ENCODE measurements at regions not wholly inside any gene's neighbourhood (a gene's known extent, or its start where the extent isn't known, plus 50 kb on each side); places are given as distances from the start of the nearest gene placed in this dataset.

DNA sequence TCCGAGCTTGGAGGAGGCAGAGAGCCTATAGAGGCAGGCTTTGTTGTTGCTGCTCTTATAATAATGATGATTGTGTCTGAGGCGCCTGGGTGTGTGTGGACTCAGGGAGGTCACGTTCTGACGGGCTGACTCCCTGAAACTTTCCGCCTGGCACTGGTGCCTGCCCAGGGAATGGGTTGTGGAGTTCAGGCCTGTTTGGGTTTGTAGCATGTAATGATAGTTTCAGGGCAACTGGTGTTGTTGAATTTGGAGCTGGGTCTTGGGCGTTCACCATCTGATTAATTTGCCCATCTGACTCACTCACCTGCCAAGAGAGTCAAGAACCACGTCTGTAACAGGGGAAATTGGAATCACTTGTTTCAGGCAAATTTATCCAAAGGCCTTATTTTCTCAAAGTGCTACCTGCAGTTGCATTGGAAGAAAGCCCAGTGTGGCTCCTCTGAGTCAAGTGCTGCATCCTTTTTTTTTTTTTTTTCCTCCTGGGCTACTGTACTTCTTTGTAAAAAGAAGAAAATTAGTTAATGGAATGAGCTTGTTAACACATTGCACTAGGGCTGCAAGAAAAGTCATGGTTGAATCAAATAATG lies 386.5 kb downstream of the GADD45G start:
- H4K20me1 ChIP-seq (ENCODE audit: insufficient read depth), result no peaks in the 10 kb centered on the region
- H2AFZ ChIP-seq (ENCODE audit: low read depth, low read length), result no peak overlapping the region
- no peaks in the 10 kb centered on the region for H3K36me3 ChIP-seq (ENCODE audit: insufficient read depth, low read length)
- no peaks in the 10 kb centered on the region for H3K79me2 ChIP-seq (replicated peaks; ENCODE audit: insufficient read depth, low read length)
- H3K27ac ChIP-seq (ENCODE audit: low read length), result peak overlapping the region; percentile 5
- TF ChIP-seq CTCF (IDR thresholded peaks at IDR 0.05; ENCODE audit: poor library complexity, severe bottlenecking) (no peak), EZH2 (IDR thresholded peaks at IDR 0.05; ENCODE audit: borderline replicate concordance, insufficient read depth, low read length, poor library complexity, severe bottlenecking) (no peak), SMC3 (conservative IDR thresholded peaks at IDR 0.05; ENCODE audit: poor library complexity) (no peak), POLR2AphosphoS5 (IDR thresholded peaks at IDR 0.05) (no peak), RAD21 (conservative IDR thresholded peaks at IDR 0.05) (no peak)
- H3K4me3 ChIP-seq (ENCODE audit: low read length), result no peak overlapping the region
- H3K27me3 ChIP-seq (ENCODE audit: insufficient read depth, low read depth, low read length), result no peaks in the 10 kb centered on the region
- no peaks in the 10 kb centered on the region for H3K9me3 ChIP-seq (ENCODE audit: low read length)
- no peaks in the 10 kb centered on the region for H3K9me2 ChIP-seq (ENCODE audit: insufficient read depth, low read length)
- H3F3A ChIP-seq (ENCODE audit: insufficient read depth, low read length, poor library complexity, severe bottlenecking), result no peaks in the 10 kb centered on the region
- H3K9ac ChIP-seq (ENCODE audit: low read length), result no peak overlapping the region
- no peak overlapping the region for H3K4me2 ChIP-seq (ENCODE audit: low read length)

GRCh38 chr9:89992326-89993198 lies 387.8 kb downstream of the GADD45G start:
- no peaks in the 10 kb centered on the region for H3K9me2 ChIP-seq (ENCODE audit: insufficient read depth, low read length)
- H3K4me3 ChIP-seq (ENCODE audit: low read length), result no peak overlapping the region
- no peak overlapping the region for H3K9ac ChIP-seq (ENCODE audit: low read length)
- H3K79me2 ChIP-seq (replicated peaks; ENCODE audit: insufficient read depth, low read length), result no peaks in the 10 kb centered on the region
- peak overlapping the region; percentile 5 for H3K27ac ChIP-seq (ENCODE audit: low read length)
- H4K20me1 ChIP-seq (ENCODE audit: insufficient read depth), result no peaks in the 10 kb centered on the region
- TF ChIP-seq EZH2 (IDR thresholded peaks at IDR 0.05; ENCODE audit: borderline replicate concordance, insufficient read depth, low read length, poor library complexity, severe bottlenecking), result no peak
- TF ChIP-seq CTCF (IDR thresholded peaks at IDR 0.05; ENCODE audit: poor library complexity, severe bottlenecking), result no peak
- no peak for TF ChIP-seq MXI1 (conservative IDR thresholded peaks at IDR 0.05; ENCODE audit: poor library complexity, severe bottlenecking)
- TF ChIP-seq SMC3 (conservative IDR thresholded peaks at IDR 0.05; ENCODE audit: poor library complexity), result no peak
- no peak for TF ChIP-seq REST (IDR thresholded peaks at IDR 0.05; ENCODE audit: borderline replicate concordance)
- no peak for TF ChIP-seq RAD21 (conservative IDR thresholded peaks at IDR 0.05)
- TF ChIP-seq POLR2AphosphoS5 (IDR thresholded peaks at IDR 0.05), result no peak
- TF ChIP-seq EP300 (conservative IDR thresholded peaks at IDR 0.05; ENCODE audit: poor library complexity, severe bottlenecking), result no peak
- TF ChIP-seq TAF1 (IDR thresholded peaks at IDR 0.05; ENCODE audit: low read depth), result no peak
- no peaks in the 10 kb centered on the region for H3F3A ChIP-seq (ENCODE audit: insufficient read depth, low read length, poor library complexity, severe bottlenecking)
- H3K36me3 ChIP-seq (ENCODE audit: insufficient read depth, low read length), result no peaks in the 10 kb centered on the region
- H2AFZ ChIP-seq (ENCODE audit: low read depth, low read length), result no peak overlapping the region
- no peak overlapping the region for H3K4me2 ChIP-seq (ENCODE audit: low read length)
- no peaks in the 10 kb centered on the region for H3K9me3 ChIP-seq (ENCODE audit: low read length)
- no peaks in the 10 kb centered on the region for H3K27me3 ChIP-seq (ENCODE audit: insufficient read depth, low read depth, low read length)
